Transverse colon (tissue), 4 donors: ENCODE measurements at regions not wholly inside any gene's neighbourhood (a gene's known extent, or its start where the extent isn't known, plus 50 kb on each side); places are given as distances from the start of the nearest gene placed in this dataset.

ENCODE experiments used
- POLR2AphosphoS5 ChIP-seq, 3 donors: sonication (generic); formaldehyde crosslinking; IDR thresholded peaks; one replicate each; pipeline ENCODE4 v1.6.1; 2016; ENCODE audit warnings: antibody characterized with exemption in 3 of 3
- TF ChIP-seq, protein P1 (sequence below), 5 experiments: fragments of 200-600 bp in 3 of 5; fragments of 450-650 bp in 2 of 5; sonication (generic) in 3 of 5; IDR thresholded peaks; 1 replicate in 2 of 5; 2 replicates in 3 of 5; pipeline ENCODE4 v1.5.1; 2016 to 2017; ENCODE audit warnings: antibody characterized with exemption in 5 of 5, inconsistent platforms in 3 of 5, mild to moderate bottlenecking in 2 of 5, moderate library complexity in 1 of 5

DNA sequence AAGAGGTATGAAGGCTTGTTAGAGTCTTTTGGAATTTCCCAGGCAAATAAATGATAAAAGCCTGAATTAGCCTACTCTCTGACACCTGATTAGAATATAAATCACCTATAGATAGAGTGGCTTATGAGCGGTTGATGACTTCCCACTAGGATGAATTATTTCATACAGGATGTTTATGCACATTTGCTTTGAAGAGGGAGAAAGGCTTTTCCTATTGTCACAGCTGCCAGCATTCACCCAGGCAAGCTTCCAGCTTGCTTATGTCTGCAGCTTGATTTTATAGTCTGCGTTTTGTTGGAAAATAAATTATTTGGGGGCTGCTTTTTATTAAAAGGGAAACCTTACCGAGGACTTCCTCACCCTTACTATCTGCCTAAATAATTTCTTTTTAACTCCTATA, 51.3 kb upstream of the EIF2S2 start:
- TF ChIP-seq, protein P1, sequence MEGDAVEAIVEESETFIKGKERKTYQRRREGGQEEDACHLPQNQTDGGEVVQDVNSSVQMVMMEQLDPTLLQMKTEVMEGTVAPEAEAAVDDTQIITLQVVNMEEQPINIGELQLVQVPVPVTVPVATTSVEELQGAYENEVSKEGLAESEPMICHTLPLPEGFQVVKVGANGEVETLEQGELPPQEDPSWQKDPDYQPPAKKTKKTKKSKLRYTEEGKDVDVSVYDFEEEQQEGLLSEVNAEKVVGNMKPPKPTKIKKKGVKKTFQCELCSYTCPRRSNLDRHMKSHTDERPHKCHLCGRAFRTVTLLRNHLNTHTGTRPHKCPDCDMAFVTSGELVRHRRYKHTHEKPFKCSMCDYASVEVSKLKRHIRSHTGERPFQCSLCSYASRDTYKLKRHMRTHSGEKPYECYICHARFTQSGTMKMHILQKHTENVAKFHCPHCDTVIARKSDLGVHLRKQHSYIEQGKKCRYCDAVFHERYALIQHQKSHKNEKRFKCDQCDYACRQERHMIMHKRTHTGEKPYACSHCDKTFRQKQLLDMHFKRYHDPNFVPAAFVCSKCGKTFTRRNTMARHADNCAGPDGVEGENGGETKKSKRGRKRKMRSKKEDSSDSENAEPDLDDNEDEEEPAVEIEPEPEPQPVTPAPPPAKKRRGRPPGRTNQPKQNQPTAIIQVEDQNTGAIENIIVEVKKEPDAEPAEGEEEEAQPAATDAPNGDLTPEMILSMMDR (IDR thresholded peaks at IDR 0.05), result no peak
- TF ChIP-seq POLR2AphosphoS5 (IDR thresholded peaks at IDR 0.05), result no peak
